ENCODE measurements at regions not wholly inside any gene's neighbourhood (a gene's known extent, or its start where the extent isn't known, plus 50 kb on each side); places are given as distances from the start of the nearest gene placed in this dataset.
"Not testable (repeated sequence)": the region's sequence is repeated elsewhere in the genome, so short reads cannot be mapped to it uniquely, and the experiment has no call there.

DNA sequence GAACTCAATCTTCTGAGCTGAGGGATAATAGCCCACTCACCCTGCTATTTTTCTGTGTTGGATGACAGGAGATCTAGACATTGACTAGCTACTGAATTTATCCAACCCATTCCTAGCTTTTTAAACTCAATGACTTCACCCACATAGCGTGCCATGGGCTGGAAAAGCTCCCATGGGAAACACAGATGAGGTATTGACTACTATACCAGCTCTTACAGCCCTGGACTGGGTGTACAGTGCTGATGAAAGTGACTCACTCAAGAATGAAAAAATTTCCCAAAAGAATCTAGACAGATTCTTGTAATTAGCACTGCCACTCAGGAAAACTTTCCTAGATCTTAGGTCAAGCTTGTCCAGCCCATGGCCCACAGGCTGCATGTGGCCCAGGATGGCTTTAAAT, 72.7 kb upstream of the NREP start:
- H3K4me1 Mint-ChIP-seq (ENCODE audit: low read depth, unreplicated experiment) = no peaks in the 10 kb centered on the region
- ChIA-PET POLR2A (no interaction called here), CTCF (interaction anchor here (0.7 kb wide), 1 partner anchor 307 kb away, joined by 3 read pairs; no protein-coding TSS in a partner anchor)
- H3K9me3 ChIP-seq = no peaks in the 10 kb centered on the region
- no peaks in the 10 kb centered on the region for H3K27me3 ChIP-seq (replicated peaks; ENCODE audit: control insufficient read depth, insufficient read depth, low read length)
- H3K4me3 Mint-ChIP-seq (ENCODE audit: unreplicated experiment) = no peak overlapping the region
- H3K4me3 ChIP-seq (ENCODE audit: low read depth, low read length) = no peak overlapping the region
- TF ChIP-seq, protein P1, sequence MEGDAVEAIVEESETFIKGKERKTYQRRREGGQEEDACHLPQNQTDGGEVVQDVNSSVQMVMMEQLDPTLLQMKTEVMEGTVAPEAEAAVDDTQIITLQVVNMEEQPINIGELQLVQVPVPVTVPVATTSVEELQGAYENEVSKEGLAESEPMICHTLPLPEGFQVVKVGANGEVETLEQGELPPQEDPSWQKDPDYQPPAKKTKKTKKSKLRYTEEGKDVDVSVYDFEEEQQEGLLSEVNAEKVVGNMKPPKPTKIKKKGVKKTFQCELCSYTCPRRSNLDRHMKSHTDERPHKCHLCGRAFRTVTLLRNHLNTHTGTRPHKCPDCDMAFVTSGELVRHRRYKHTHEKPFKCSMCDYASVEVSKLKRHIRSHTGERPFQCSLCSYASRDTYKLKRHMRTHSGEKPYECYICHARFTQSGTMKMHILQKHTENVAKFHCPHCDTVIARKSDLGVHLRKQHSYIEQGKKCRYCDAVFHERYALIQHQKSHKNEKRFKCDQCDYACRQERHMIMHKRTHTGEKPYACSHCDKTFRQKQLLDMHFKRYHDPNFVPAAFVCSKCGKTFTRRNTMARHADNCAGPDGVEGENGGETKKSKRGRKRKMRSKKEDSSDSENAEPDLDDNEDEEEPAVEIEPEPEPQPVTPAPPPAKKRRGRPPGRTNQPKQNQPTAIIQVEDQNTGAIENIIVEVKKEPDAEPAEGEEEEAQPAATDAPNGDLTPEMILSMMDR (IDR thresholded peaks at IDR 0.05; ENCODE audit: insufficient read depth in 1 of 2, low read depth in 1 of 2, low read length in 1 of 2, severe bottlenecking in 1 of 2, unreplicated experiment in 1 of 2) = no peak
- no TSS peak for BruUV-seq (replicated peaks)
- H3K27ac Mint-ChIP-seq (ENCODE audit: unreplicated experiment) = no peak overlapping the region
- no peaks in the 10 kb centered on the region for H3K4me1 ChIP-seq
- intact Hi-C loops (cut with micrococcal nuclease; ENCODE audit: unreplicated experiment) = no loop called here
- no peak for DNase-seq
- H3K36me3 Mint-ChIP-seq (ENCODE audit: insufficient read depth, unreplicated experiment) = no peaks in the 10 kb centered on the region
- no peaks in the 10 kb centered on the region for H3K36me3 ChIP-seq (ENCODE audit: control insufficient read depth, insufficient read depth, low read length)
- no peaks in the 10 kb centered on the region for H3K9me3 Mint-ChIP-seq (ENCODE audit: unreplicated experiment)
- H3K27me3 Mint-ChIP-seq (ENCODE audit: insufficient read depth, unreplicated experiment) = no peaks in the 10 kb centered on the region

DNA sequence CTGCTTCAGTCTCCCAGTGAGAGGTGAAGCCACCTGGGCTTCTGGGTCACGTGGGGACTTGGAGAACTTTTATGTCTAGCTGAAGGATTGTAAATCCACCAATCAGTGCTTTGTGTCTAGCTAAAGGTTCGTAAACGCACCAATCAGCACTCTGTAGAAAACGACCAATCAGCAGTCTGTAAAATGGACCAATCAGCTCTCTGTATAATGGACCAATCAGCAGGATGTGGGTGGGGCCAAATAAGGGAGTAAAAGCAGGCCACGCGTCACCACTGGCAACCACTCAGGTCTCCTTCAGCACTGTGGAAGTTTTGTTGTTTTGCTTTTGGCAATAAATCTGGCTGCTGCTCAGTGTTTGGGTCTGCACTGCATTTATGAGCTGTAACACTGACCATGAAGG, 69.1 kb upstream of the NREP start:
- ChIA-PET POLR2A (no interaction called here), CTCF (no interaction called here)
- H3K27ac Mint-ChIP-seq (ENCODE audit: unreplicated experiment) = no peak overlapping the region
- no peak overlapping the region for H3K4me3 Mint-ChIP-seq (ENCODE audit: unreplicated experiment)
- no TSS peak for BruUV-seq (replicated peaks)
- H3K27me3 ChIP-seq (replicated peaks; ENCODE audit: control insufficient read depth, insufficient read depth, low read length) = no peaks in the 10 kb centered on the region
- no peaks in the 10 kb centered on the region for H3K27me3 Mint-ChIP-seq (ENCODE audit: insufficient read depth, unreplicated experiment)
- DNase-seq = no peak
- no peaks in the 10 kb centered on the region for H3K36me3 ChIP-seq (ENCODE audit: control insufficient read depth, insufficient read depth, low read length)
- TF ChIP-seq, protein P1 (IDR thresholded peaks at IDR 0.05; ENCODE audit: insufficient read depth in 1 of 2, low read depth in 1 of 2, low read length in 1 of 2, severe bottlenecking in 1 of 2, unreplicated experiment in 1 of 2) = no peak
- H3K4me1 Mint-ChIP-seq (ENCODE audit: low read depth, unreplicated experiment) = no peaks in the 10 kb centered on the region
- H3K9me3 Mint-ChIP-seq (ENCODE audit: unreplicated experiment) = no peaks in the 10 kb centered on the region
- no peaks in the 10 kb centered on the region for H3K9me3 ChIP-seq
- H3K4me1 ChIP-seq = no peaks in the 10 kb centered on the region
- H3K36me3 Mint-ChIP-seq (ENCODE audit: insufficient read depth, unreplicated experiment) = no peaks in the 10 kb centered on the region
- H3K4me3 ChIP-seq (ENCODE audit: low read depth, low read length) = no peak overlapping the region
- intact Hi-C loops (cut with micrococcal nuclease; ENCODE audit: unreplicated experiment) = no loop called here

DNA sequence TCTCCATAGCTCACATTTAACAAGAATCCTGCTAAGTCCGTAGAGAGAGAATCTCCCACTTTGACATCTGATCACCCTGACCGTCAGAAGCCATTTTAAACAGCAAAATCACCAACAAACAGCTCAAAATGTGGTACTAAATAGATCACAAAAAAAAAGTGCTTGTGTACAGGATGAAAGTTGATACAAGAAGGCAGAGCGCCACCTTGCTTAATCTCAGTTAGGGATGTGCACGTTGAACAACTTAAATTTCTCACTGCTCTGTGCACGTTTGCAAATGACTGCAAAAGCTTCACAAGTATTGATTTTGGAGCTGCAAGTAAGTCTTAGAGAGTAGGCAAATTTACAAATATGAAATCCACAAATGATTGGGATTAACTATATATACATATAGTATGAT, 63.1 kb upstream of the NREP start:
- Mint-ChIP-seq H3K4me3 (ENCODE audit: unreplicated experiment) (no peak overlapping the region), H3K36me3 (ENCODE audit: insufficient read depth, unreplicated experiment) (no peaks in the 10 kb centered on the region), H3K4me1 (ENCODE audit: low read depth, unreplicated experiment) (no peaks in the 10 kb centered on the region), H3K27ac (ENCODE audit: unreplicated experiment) (no peak overlapping the region), H3K9me3 (ENCODE audit: unreplicated experiment) (peaks cover 26% of the 10 kb centered on the region), H3K27me3 (ENCODE audit: insufficient read depth, unreplicated experiment) (no peaks in the 10 kb centered on the region)
- intact Hi-C loops (cut with micrococcal nuclease; ENCODE audit: unreplicated experiment) = no loop called here
- Histone ChIP-seq H3K9me3 (no peaks in the 10 kb centered on the region; the same call in 1 of the 2 replicates), H3K4me3 (ENCODE audit: low read depth, low read length) (no peak overlapping the region), H3K36me3 (ENCODE audit: control insufficient read depth, insufficient read depth, low read length) (no peaks in the 10 kb centered on the region), H3K4me1 (no peaks in the 10 kb centered on the region), H3K27me3 (replicated peaks; ENCODE audit: control insufficient read depth, insufficient read depth, low read length) (no peaks in the 10 kb centered on the region)
- TF ChIP-seq, protein P1 (IDR thresholded peaks at IDR 0.05; ENCODE audit: insufficient read depth in 1 of 2, low read depth in 1 of 2, low read length in 1 of 2, severe bottlenecking in 1 of 2, unreplicated experiment in 1 of 2) = no peak
- CTCF ChIA-PET = no interaction called here
- BruUV-seq (replicated peaks) = no TSS peak
- POLR2A ChIA-PET = no interaction called here
- no peak for DNase-seq

DNA sequence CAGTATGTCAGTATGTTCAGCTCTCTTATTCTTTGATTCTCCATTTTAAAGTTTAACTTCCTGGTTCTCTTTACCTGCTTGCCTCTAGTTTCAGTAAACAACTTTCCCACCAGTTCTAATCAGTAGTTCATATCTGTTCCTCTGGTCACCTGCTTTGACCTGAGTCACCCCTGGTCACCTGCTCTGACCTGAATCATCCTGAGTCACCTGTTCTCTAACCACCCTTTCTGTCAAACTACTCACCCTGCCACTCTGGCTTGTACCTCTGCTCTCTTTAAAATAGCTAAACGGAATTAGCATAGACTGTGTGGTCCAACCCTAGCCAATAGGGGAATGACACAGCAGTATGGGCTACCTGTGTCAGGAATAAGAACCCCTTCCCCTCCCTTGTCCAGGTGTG, 62.0 kb upstream of the NREP start:
- H3K4me3 ChIP-seq (ENCODE audit: low read depth, low read length); H3K27me3 ChIP-seq (replicated peaks; ENCODE audit: control insufficient read depth, insufficient read depth, low read length); H3K4me1 ChIP-seq; H3K9me3 ChIP-seq; DNase-seq; H3K36me3 ChIP-seq (ENCODE audit: control insufficient read depth, insufficient read depth, low read length); BruUV-seq (replicated peaks); CTCF ChIA-PET; H3K27me3 Mint-ChIP-seq (ENCODE audit: insufficient read depth, unreplicated experiment); H3K27ac Mint-ChIP-seq (ENCODE audit: unreplicated experiment); H3K4me1 Mint-ChIP-seq (ENCODE audit: low read depth, unreplicated experiment); POLR2A ChIA-PET; intact Hi-C loops (cut with micrococcal nuclease; ENCODE audit: unreplicated experiment); H3K36me3 Mint-ChIP-seq (ENCODE audit: insufficient read depth, unreplicated experiment); H3K4me3 Mint-ChIP-seq (ENCODE audit: unreplicated experiment): not testable (repeated sequence)
- H3K9me3 Mint-ChIP-seq (ENCODE audit: unreplicated experiment) = peaks cover 26% of the 10 kb centered on the region

Data from Caco-2 (cell line).